WI38 (cell line): ENCODE measurements at regions not wholly inside any gene's neighbourhood (a gene's known extent, or its start where the extent isn't known, plus 50 kb on each side); places are given as distances from the start of the nearest gene placed in this dataset.

Experiments
- H3K4me3 ChIP-seq: 2 replicates; pipeline ENCODE4 v1.5.1; 2011; ENCODE audit warnings: low read depth, mild to moderate bottlenecking, control low read depth, low read length
- CTCF ChIP-seq: IDR thresholded peaks from 2 replicates; pipeline ENCODE4 v1.5.1; 2012; ENCODE audit warnings: low read depth, mild to moderate bottlenecking, control low read depth, low read length

- TF ChIP-seq CTCF, result no peak
- H3K4me3 ChIP-seq, result no peak overlapping the region
Observed at GRCh38 chr5:110094548-110094947, 404.8 kb downstream of the MAN2A1 start.

GRCh38 chr5:110096419-110096818 lies 406.7 kb downstream of the MAN2A1 start:
- TF ChIP-seq CTCF, result no peak

GRCh38 chr5:110099572-110099971 lies 409.8 kb downstream of the MAN2A1 start:
- TF ChIP-seq CTCF, result no peak
- H3K4me3 ChIP-seq, result no peak overlapping the region

More at GRCh38 chr5:110096419-110096818, 406.7 kb downstream of the MAN2A1 start:
- H3K4me3 ChIP-seq, result no peak overlapping the region

- no peak for TF ChIP-seq CTCF
Observed at GRCh38 chr5:110103081-110103480, 413.4 kb downstream of the MAN2A1 start.

GRCh38 chr5:110104060-110104725 lies 414.5 kb downstream of the MAN2A1 start:
- TF ChIP-seq CTCF, result no peak
- no peak overlapping the region for H3K4me3 ChIP-seq

More at GRCh38 chr5:110103081-110103480, 413.4 kb downstream of the MAN2A1 start:
- H3K4me3 ChIP-seq, result no peak overlapping the region

GRCh38 chr5:110104726-110105669 lies 415.3 kb downstream of the MAN2A1 start:
- TF ChIP-seq CTCF, result no peak
- no peak overlapping the region for H3K4me3 ChIP-seq

- TF ChIP-seq CTCF, result no peak
- no peak overlapping the region for H3K4me3 ChIP-seq
Observed at GRCh38 chr5:110105692-110106091, 416.0 kb downstream of the MAN2A1 start.
